HG03432 (cell line): ENCODE measurements at regions not wholly inside any gene's neighbourhood (a gene's known extent, or its start where the extent isn't known, plus 50 kb on each side); places are given as distances from the start of the nearest gene placed in this dataset.
A peak's percentile ranks its signal among the peaks of the same experiment; 100 is the strongest.
"Not testable (repeated sequence)": the region's sequence is repeated elsewhere in the genome, so short reads cannot be mapped to it uniquely, and the experiment has no call there.

Source experiments
- ATAC-seq: cut with Tn5 transposase; IDR thresholded peaks from one replicate; pipeline ENCODE4 v1.9.1; 2021; ENCODE audit warnings: mild to moderate bottlenecking, moderate library complexity; ENCODE audit not compliant: unreplicated experiment

DNA sequence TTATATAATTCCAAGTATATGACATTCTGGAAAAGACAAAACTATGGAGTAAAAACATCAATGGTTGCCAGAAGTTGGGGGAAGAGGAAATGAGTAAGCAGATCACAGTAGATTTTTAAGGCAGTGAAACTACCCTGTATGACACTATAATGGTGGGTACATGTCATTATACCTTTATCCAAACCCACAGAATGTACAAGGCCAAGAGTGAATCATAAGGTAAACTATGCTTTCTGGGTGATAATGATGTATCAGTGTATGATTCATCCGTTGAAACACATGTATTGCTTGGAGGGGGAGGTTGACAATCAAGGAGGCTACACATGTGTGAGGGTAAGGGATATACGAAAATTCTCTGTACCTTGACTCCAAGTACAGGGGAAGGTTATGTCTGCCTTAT is 862.7 kb downstream of the PLA2G4A start:
- no peak for ATAC-seq

- no peak for ATAC-seq
Observed at GRCh38 chr1:187692799-187693198, 864.0 kb downstream of the PLA2G4A start.

GRCh38 chr1:187696073-187696472 is 867.3 kb downstream of the PLA2G4A start:
- ATAC-seq = no peak

DNA sequence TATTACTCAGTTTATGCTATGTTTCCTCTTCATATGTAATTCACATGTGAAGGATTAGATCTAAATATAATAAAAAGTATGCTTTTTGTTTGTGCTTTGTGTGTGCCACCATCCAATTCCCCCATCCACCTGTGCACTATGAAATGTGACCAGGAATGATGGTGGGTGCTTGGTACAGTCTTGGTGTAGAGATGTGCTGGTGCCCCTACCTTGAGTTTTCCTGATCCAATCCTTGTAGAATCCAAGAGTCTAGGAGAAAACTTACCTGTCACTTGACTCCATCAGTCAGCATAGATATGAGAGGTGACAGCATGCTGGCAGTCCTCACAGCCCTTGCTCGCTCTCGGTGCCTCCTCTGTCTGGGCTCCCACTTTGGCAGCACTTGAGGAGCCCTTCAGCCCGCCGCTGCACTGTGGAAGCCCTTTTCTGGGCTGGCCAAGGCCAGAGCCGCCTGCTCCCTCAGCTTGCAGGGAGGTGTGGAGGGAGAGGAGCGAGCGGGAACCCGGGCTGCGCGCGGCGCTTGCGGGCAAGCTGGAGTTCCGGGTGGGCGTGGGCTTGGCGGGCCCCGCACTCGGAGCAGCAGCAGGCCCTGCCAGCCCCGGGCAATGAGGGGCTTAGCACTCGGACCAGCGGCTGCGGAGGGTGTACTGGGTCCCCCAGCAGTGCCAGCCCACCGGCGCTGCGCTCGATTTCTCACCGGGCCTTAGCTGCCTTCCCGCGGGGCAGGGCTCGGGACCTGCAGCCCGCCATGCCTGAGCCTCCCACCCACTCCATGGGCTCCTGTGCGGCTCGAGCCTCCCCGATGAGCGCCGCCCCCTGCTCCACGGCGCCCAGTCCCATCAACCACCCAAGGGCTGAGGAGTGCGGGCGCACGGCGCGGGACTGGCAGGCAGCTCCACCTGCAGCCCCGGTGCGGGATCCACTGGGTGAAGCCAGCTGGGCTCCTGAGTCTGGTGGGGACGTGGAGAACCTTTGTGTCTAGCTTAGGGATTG is 874.7 kb downstream of the PLA2G4A start:
- ATAC-seq = not testable (repeated sequence)

GRCh38 chr1:187714470-187714869 is 885.7 kb downstream of the PLA2G4A start:
- no peak for ATAC-seq

GRCh38 chr1:187715483-187715882 is 886.7 kb downstream of the PLA2G4A start:
- no peak for ATAC-seq

DNA sequence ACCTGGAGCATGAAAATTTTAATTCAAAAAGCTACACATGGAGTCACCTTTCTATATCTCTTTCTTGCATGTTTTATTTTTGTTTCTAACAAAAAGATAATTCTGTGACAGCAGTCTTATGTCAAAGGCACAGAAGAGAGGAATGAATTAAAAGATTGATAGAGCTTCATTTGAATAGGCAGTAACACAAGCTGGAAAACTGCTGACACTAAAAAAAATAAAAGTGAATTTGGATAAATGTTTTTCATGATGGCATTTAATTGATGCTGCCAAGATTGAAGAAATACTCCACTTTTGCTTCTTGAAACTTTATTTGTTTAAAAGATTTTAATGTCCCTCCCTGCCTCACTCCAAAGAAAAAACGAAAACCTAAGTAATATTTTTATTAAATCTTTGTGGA is 887.4 kb downstream of the PLA2G4A start:
- no peak for ATAC-seq

- no peak for ATAC-seq
Observed at GRCh38 chr1:187718527-187718926, 889.8 kb downstream of the PLA2G4A start.

GRCh38 chr1:187721216-187721615 is 892.5 kb downstream of the PLA2G4A start:
- ATAC-seq = no peak

DNA sequence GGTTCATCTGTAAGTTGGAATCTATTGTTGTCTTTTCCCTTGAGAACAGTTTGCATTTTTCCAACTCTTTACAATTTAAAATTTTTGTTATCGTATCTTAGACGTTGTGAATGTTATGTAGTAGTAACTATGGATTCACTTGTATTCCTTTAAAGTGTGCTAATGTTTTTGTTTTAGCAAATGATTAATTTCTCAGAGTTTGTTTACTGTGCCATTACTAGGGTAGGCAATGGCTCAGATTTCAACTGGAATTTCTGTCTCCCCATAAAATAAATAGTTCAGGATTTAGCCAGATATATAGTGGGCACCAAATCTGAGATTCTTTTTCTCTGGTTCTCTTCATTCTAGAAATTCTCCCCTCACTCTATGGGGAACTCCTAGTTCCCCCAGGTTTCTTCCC is 896.5 kb downstream of the PLA2G4A start:
- ATAC-seq = no peak

GRCh38 chr1:187733232-187733631 is 904.5 kb downstream of the PLA2G4A start:
- no peak for ATAC-seq

DNA sequence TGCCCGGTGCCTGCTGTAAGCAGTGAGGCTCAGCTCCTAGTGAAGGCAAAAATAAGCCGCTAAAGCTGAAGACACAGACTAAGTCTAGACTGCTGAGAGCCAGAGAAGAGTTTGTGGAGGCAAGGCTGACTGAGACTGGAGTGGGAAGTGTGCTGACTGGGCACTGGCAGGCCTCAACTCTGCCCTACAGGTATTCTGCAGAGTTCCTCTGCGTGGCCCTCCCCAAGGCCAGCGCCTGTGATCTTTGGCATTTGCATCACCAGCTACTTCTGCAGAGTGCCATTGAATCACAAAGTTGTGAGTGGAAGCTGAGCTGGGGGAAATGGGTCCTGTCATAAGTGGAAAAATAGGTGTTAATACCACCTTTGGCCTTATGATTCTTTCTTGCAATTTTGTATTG is 905.7 kb downstream of the PLA2G4A start:
- no peak for ATAC-seq

- peak; percentile 99 for ATAC-seq
Observed at GRCh38 chr1:187744665-187745064, 915.9 kb downstream of the PLA2G4A start.

DNA sequence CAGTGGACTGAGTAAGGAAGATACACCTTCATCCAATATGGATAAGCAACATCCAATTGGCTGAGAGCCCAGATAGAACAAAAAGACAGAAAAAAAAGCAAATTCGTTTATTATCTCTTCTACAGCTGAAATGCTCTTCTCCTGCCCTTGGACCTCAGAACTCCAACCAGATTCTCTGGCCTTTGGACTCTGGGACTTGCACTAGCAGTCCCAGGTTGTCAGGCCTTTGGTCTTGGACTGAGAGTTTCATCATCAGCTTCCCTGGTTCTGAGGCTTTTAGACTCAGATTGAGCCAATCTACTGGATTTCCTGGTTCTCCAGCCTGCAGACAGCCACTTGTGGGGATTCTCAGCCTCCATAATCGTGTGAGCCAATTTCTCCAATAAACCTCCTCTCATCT is 926.8 kb downstream of the PLA2G4A start:
- no peak for ATAC-seq

GRCh38 chr1:187756684-187757083 is 927.9 kb downstream of the PLA2G4A start:
- not testable (repeated sequence) for ATAC-seq

DNA sequence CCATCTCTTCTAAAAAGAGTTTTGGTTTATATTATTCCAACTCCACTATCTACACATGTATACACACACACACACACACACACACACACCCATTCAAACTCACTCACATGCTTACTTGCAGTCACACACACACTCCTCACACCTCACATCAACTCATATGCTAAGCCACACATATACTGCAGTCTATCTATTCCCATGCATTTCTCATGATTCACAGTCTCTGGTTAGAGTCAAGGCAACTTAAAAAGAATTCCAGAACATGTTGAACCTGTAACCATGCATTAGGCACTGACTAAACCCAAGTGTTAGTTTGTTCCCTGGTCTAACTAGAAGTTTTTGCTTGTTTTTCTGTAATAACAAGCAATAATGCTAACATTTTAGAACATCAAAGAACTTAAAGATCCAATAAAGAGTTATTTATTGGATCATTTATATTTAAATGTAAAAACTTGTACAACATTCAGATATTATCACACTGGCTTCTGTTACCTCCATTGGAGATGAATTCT is 931.1 kb downstream of the PLA2G4A start:
- no peak for ATAC-seq

GRCh38 chr1:187762118-187762517 is 933.4 kb downstream of the PLA2G4A start:
- no peak for ATAC-seq

- ATAC-seq = no peak
Observed at GRCh38 chr1:187763465-187763864, 934.7 kb downstream of the PLA2G4A start.

DNA sequence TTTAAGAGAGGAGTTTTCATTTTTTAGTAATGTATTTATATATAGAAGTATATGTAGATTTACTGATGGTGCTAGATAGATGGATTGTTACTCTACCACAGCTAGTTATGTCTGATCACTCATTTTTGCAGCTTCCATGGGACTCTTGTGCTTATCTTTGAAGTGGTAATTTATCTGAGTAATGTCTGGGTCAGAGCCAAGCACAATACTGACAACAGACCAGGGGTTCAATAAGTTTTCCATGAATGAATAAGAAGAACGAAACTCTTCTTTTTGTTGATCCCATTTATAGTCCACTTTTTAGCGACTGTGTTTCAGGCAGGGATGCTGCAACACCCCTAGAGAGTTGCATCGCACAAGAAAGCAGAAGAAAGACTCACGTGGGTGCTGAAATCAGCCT is 935.2 kb downstream of the PLA2G4A start:
- ATAC-seq = no peak

DNA sequence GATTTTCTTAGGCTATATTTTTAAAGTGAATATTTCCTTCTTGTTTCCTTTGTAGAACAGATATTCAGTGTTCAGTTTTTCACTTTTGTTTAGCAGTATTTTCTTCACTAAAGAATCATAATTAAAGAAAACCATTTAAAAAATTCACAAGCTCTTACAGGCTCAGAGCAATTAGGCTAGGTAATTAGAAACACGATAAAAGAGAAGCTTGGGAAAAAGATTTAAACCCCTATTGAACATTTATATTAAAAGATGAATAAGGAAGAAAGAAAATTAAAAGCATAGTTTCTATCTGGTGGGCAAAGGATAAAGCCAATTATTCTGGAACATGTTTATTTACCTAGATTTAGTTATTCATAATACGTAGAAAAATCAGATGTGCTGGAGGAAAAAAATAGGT is 942.6 kb downstream of the PLA2G4A start:
- ATAC-seq = no peak

- ATAC-seq = no peak
Observed at GRCh38 chr1:187773168-187773567, 944.4 kb downstream of the PLA2G4A start.

DNA sequence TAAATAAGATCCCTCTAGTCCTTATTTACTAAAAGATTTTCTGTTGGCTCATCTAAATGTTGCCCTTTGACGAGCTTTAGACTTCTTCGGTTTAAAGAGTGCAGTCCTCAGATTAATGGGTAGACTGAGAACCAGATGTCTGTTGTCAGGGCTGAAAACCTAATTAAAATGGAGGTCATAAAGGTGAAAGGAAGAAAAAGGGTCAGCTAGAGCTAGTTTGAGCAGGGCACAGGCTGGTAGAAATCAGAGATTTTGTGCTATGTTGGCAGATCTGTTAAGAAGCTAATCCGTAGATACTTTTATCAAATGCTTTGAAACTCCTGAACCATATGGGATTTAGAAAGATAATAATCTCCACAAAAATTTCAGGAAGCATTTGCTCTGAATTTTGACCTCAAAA is 959.0 kb downstream of the PLA2G4A start:
- no peak for ATAC-seq
